ENCODE measurements at regions not wholly inside any gene's neighbourhood (a gene's known extent, or its start where the extent isn't known, plus 50 kb on each side); places are given as distances from the start of the nearest gene placed in this dataset.

- in situ Hi-C loops (cut with HindIII; ENCODE audit: low pct_unique_long_range_greater_than_20kb, low sequenced_read_pairs): no loop called here
- no peak for TF ChIP-seq JUND (IDR thresholded peaks at IDR 0.05; ENCODE audit: low read depth)
- DNase-seq (ENCODE audit: low read depth in 1 of 2, low spot score in 1 of 2): no peak
These were observed 348.2 kb upstream of the NUDT12 start for GRCh38 chr5:103910786-103911185.

GRCh38 chr5:103910011-103910410 lies 347.4 kb upstream of the NUDT12 start:
- TF ChIP-seq JUND (IDR thresholded peaks at IDR 0.05; ENCODE audit: low read depth): no peak
- in situ Hi-C loops (cut with HindIII; ENCODE audit: low pct_unique_long_range_greater_than_20kb, low sequenced_read_pairs): no loop called here
- no peak for DNase-seq (ENCODE audit: low read depth in 1 of 2, low spot score in 1 of 2)

DNA sequence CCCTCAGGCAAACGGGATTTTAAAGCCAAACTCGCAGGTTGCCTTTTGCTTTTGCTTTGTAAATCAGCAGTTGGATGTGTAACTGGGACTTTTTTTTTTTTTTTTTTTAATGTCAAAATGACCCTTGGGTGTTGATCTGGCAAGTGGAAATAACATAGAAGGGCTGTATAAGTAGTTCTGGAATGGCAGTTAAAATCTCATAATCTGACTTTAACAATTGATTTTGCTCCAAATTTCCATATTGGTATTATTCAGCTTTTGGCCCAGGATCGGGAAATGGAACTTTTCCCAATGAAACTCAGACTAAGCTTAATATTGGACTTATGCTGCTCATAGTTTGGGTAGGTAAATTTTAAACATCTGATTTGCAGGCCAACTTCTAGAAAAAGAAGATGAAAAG lies 346.8 kb upstream of the NUDT12 start:
- no peak for DNase-seq (ENCODE audit: low read depth in 1 of 2, low spot score in 1 of 2)
- no peak for TF ChIP-seq JUND (IDR thresholded peaks at IDR 0.05; ENCODE audit: low read depth)
- in situ Hi-C loops (cut with HindIII; ENCODE audit: low pct_unique_long_range_greater_than_20kb, low sequenced_read_pairs): no loop called here

GRCh38 chr5:103908336-103909080 lies 345.9 kb upstream of the NUDT12 start:
- DNase-seq (ENCODE audit: low read depth in 1 of 2, low spot score in 1 of 2): no peak
- in situ Hi-C loops (cut with HindIII; ENCODE audit: low pct_unique_long_range_greater_than_20kb, low sequenced_read_pairs): no loop called here
- TF ChIP-seq JUND (IDR thresholded peaks at IDR 0.05; ENCODE audit: low read depth): no peak

GRCh38 chr5:103907001-103907400 lies 344.4 kb upstream of the NUDT12 start:
- no peak for DNase-seq (ENCODE audit: low read depth in 1 of 2, low spot score in 1 of 2)
- TF ChIP-seq JUND (IDR thresholded peaks at IDR 0.05; ENCODE audit: low read depth): no peak
- in situ Hi-C loops (cut with HindIII; ENCODE audit: low pct_unique_long_range_greater_than_20kb, low sequenced_read_pairs): no loop called here

- DNase-seq (ENCODE audit: low read depth in 1 of 2, low spot score in 1 of 2): no peak
- no peak for TF ChIP-seq JUND (IDR thresholded peaks at IDR 0.05; ENCODE audit: low read depth)
- in situ Hi-C loops (cut with HindIII; ENCODE audit: low pct_unique_long_range_greater_than_20kb, low sequenced_read_pairs): no loop called here
These were observed 342.1 kb upstream of the NUDT12 start for GRCh38 chr5:103904651-103905050.

DNA sequence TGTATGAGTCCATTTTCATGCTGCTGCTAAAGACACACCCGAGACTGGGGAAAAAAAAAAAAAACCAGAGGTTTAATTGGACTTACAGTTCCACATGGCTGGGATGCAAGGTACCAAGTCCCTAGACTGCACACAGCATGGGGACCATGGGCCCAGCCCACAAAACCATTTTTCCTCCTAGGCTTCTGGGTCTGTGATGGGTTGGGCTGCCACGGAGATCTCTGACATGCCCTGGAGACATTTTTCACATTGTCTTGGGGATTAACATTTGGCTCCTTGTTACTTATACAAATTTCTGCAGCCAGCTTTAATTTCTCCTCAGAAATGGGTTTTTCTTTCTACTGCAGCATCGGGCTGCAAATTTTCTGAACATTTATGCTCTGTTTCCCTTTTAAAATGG lies 340.3 kb upstream of the NUDT12 start:
- TF ChIP-seq JUND (IDR thresholded peaks at IDR 0.05; ENCODE audit: low read depth): no peak
- no peak for DNase-seq (ENCODE audit: low read depth in 1 of 2, low spot score in 1 of 2)
- in situ Hi-C loops (cut with HindIII; ENCODE audit: low pct_unique_long_range_greater_than_20kb, low sequenced_read_pairs): no loop called here

DNA sequence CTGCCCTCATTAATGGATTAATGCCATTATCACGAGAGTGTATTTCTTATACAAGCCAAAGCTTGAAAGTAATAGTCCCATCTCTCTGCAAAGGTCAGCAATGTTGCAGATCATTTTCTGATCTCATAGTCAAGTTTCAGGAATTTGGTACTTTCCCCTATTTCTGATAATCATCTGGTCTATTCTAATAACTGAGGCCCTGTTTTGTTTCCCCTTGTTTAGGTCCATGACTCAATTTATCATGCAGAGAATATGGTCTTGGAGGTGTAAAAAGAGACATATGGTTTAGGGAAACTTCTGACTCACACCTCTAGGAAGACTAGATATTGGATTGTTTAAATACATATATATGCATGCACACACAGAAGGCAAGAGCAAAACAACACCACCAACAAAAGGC lies 339.3 kb upstream of the NUDT12 start:
- no peak for TF ChIP-seq JUND (IDR thresholded peaks at IDR 0.05; ENCODE audit: low read depth)
- no peak for DNase-seq (ENCODE audit: low read depth in 1 of 2, low spot score in 1 of 2)
- in situ Hi-C loops (cut with HindIII; ENCODE audit: low pct_unique_long_range_greater_than_20kb, low sequenced_read_pairs): no loop called here

DNA sequence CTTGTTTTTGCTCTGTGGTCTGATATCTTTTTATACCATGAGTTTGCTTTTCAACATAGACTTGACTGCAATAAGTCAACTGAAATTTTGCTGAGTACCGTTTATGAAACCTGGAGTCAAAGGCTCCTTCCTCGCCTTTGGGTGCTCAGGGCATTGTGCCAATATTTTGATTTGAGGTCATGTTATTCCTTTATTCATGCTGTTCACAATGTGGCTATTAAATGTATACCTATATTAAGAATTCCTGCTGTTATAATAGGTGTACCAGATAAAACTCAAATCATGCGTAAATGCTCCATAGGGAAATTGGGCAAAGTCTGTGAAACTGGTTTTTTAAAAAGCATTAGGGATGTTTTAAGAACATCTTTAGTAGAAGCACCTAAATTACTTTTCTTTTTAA lies 334.0 kb upstream of the NUDT12 start:
- TF ChIP-seq JUND (IDR thresholded peaks at IDR 0.05; ENCODE audit: low read depth): no peak
- DNase-seq (ENCODE audit: low read depth in 1 of 2, low spot score in 1 of 2): no peak
- in situ Hi-C loops (cut with HindIII; ENCODE audit: low pct_unique_long_range_greater_than_20kb, low sequenced_read_pairs): no loop called here

DNA sequence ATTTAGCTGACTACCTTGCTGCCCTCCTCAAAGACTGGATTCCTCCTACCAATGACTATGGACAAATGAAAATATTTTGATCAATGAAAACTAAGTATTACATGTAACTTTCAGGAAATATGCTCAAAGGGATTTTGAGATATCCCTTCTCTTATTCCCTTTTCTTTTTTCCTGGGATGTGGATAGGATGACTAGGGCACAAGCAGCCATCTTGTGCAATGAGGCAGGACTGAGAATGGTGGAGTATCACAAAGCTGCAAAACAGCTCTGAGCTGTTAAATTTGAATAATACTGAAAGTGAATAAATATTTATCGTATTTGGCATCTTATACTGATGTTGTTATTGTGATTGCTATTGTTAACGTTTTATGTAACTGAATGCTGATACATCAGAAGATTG lies 333.1 kb upstream of the NUDT12 start:
- in situ Hi-C loops (cut with HindIII; ENCODE audit: low pct_unique_long_range_greater_than_20kb, low sequenced_read_pairs): no loop called here

GRCh38 chr5:103894882-103895281 lies 332.3 kb upstream of the NUDT12 start:
- no peak for DNase-seq (ENCODE audit: low read depth in 1 of 2, low spot score in 1 of 2)
- in situ Hi-C loops (cut with HindIII; ENCODE audit: low pct_unique_long_range_greater_than_20kb, low sequenced_read_pairs): no loop called here

More for the DNA sequence above, 333.1 kb upstream of the NUDT12 start:
- DNase-seq (ENCODE audit: low read depth in 1 of 2, low spot score in 1 of 2): no peak
- TF ChIP-seq JUND (IDR thresholded peaks at IDR 0.05; ENCODE audit: low read depth): no peak

GRCh38 chr5:103891151-103891550 lies 328.6 kb upstream of the NUDT12 start:
- no peak for TF ChIP-seq JUND (IDR thresholded peaks at IDR 0.05; ENCODE audit: low read depth)
- no peak for DNase-seq (ENCODE audit: low read depth in 1 of 2, low spot score in 1 of 2)
- in situ Hi-C loops (cut with HindIII; ENCODE audit: low pct_unique_long_range_greater_than_20kb, low sequenced_read_pairs): no loop called here

More at GRCh38 chr5:103894882-103895281, 332.3 kb upstream of the NUDT12 start:
- TF ChIP-seq JUND (IDR thresholded peaks at IDR 0.05; ENCODE audit: low read depth): no peak

DNA sequence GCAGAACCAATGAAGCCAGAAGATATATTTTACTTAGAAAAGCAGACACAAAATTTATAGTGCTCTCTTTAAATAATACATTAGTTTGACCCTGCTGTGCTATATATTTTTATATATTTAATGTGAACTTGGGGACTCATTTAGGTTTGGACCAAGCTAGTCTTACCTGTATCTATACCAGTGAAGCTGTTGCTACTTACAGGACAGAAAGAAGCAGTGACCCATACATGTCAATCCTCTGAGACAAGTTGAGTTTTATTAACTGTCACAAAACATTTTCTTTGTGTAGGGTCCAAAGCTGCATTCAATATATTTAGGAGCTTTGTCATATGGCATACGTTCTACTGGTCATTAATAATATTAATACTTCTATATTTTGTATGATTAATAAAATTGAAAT lies 327.7 kb upstream of the NUDT12 start:
- in situ Hi-C loops (cut with HindIII; ENCODE audit: low pct_unique_long_range_greater_than_20kb, low sequenced_read_pairs): no loop called here
- TF ChIP-seq JUND (IDR thresholded peaks at IDR 0.05; ENCODE audit: low read depth): no peak
- DNase-seq (ENCODE audit: low read depth in 1 of 2, low spot score in 1 of 2): no peak
